ENCODE measurements at regions not wholly inside any gene's neighbourhood (a gene's known extent, or its start where the extent isn't known, plus 50 kb on each side); places are given as distances from the start of the nearest gene placed in this dataset.

- TF ChIP-seq ARID4B (CRISPR knock-in tag; IDR thresholded peaks at IDR 0.05; ENCODE audit: borderline replicate concordance) (no peak), FOXK1 (CRISPR knock-in tag; IDR thresholded peaks at IDR 0.05) (no peak), ESRRA (CRISPR knock-in tag; IDR thresholded peaks at IDR 0.05; ENCODE audit: borderline replicate concordance) (no peak), CBFB (CRISPR knock-in tag; IDR thresholded peaks at IDR 0.05; ENCODE audit: low read depth) (no peak), SP1 (CRISPR knock-in tag; conservative IDR thresholded peaks at IDR 0.05) (no peak), ZMAT4 (CRISPR knock-in tag; IDR thresholded peaks at IDR 0.05) (no peak), SMAD3 (CRISPR knock-in tag; IDR thresholded peaks at IDR 0.05; ENCODE audit: borderline replicate concordance) (no peak), STAT6 (CRISPR knock-in tag; conservative IDR thresholded peaks at IDR 0.05; ENCODE audit: low read depth) (no peak), ZNF219 (CRISPR knock-in tag; IDR thresholded peaks at IDR 0.05; ENCODE audit: borderline replicate concordance) (no peak)
Observed at GRCh38 chr1:239067058-239067457, 319.3 kb upstream of the CHRM3 start (continued).

- CTCF ChIA-PET, result interaction anchor here (0.9 kb wide), 1 partner anchor 27 kb away, joined by 3 read pairs; no protein-coding TSS in a partner anchor
- no peaks in the 10 kb centered on the region for H3K27me3 Mint-ChIP-seq (ENCODE audit: low read depth)
- H3K4me1 Mint-ChIP-seq, result peaks cover 45% of the 10 kb centered on the region
- H3K9me3 Mint-ChIP-seq, result peaks cover 4% of the 10 kb centered on the region
- DNase-seq (ENCODE audit: low spot score) (no peak), ATAC-seq (peak; percentile 50)
- POLR2A ChIA-PET, result no interaction called here
- H3K27ac Mint-ChIP-seq, result peak overlapping the region; percentile 95
- peak overlapping the region; percentile 10 for H3K4me3 Mint-ChIP-seq
- TF ChIP-seq ZBTB21 (CRISPR knock-in tag; IDR thresholded peaks at IDR 0.05; ENCODE audit: borderline replicate concordance) (peak; percentile 47; the same call in 1 of the 2 replicates), MAX (CRISPR knock-in tag; IDR thresholded peaks at IDR 0.05) (0 out of 2 replicates have a peak, but pooled peaks have one; percentile 27), ZNF232 (CRISPR knock-in tag; IDR thresholded peaks at IDR 0.05) (0 out of 2 replicates have a peak, but pooled peaks have one; percentile 36), GABPB1 (CRISPR knock-in tag; IDR thresholded peaks at IDR 0.05) (no peak), USF2 (CRISPR knock-in tag; IDR thresholded peaks at IDR 0.05) (peak; percentile 71), IRF2 (CRISPR knock-in tag; IDR thresholded peaks at IDR 0.05; ENCODE audit: borderline replicate concordance, low read depth) (no peak), MYBL2 (CRISPR knock-in tag; IDR thresholded peaks at IDR 0.05) (peak; percentile 42; the same call in 1 of the 2 replicates), ZBTB43 (CRISPR knock-in tag; IDR thresholded peaks at IDR 0.05) (peak; percentile 66; the same call in 1 of the 2 replicates), SP1 (CRISPR knock-in tag; conservative IDR thresholded peaks at IDR 0.05) (0 out of 2 replicates have a peak, but pooled peaks have one; percentile 18)
- peaks cover 3% of the 10 kb centered on the region; the same call in 1 of the 2 replicates for H3K36me3 Mint-ChIP-seq
Observed at GRCh38 chr1:239061770-239062169, 324.6 kb upstream of the CHRM3 start.
